H1 (cell line): ENCODE measurements at regions not wholly inside any gene's neighbourhood (a gene's known extent, or its start where the extent isn't known, plus 50 kb on each side); places are given as distances from the start of the nearest gene placed in this dataset.

Experiments used
- CTCF ChIA-PET: fragments of 300-600 bp; sonication (Branson Sonifier 250); formaldehyde crosslinking; loops from one replicate; lab custom pipeline; 2021; ENCODE audit not compliant: partially characterized antibody; lab: Charles Lee
- POLR2A ChIA-PET: fragments of 300-600 bp; sonication (Branson Sonifier 250); formaldehyde crosslinking; loops from one replicate; lab custom pipeline; 2021; ENCODE audit warnings: inconsistent platforms; ENCODE audit not compliant: partially characterized antibody; lab: Charles Lee
- DNase-seq, 2 experiments: peaks; one replicate each; pipeline versions ENCODE4 v3.0.0 to v3.0.0-alpha.2; 2010 to 2022; ENCODE audit warnings: low spot score in 2 of 2, low read depth in 1 of 2, mixed read lengths in 1 of 2
- FAIRE-seq: peaks from 2 replicates; lab custom pipeline; 2011; peaks lifted over from hg19 to GRCh38; lab: Jason Lieb, UNC
- H2AFZ ChIP-seq: 2 replicates; pipeline ENCODE4 v1.8.1; 2012; ENCODE audit warnings: low read length, inconsistent platforms
- H2AK5ac ChIP-seq: 2 replicates; pipeline ENCODE4 v1.6.1; 2013; ENCODE audit warnings: low read depth, low read length
- H2BK120ac ChIP-seq: replicated peaks from 2 replicates; pipeline ENCODE3; 2013; ENCODE audit warnings: low read depth, low read length, inconsistent platforms
- H2BK12ac ChIP-seq: 2 replicates; pipeline ENCODE4 v1.6.1; 2013; ENCODE audit warnings: low read depth, low read length
- H2BK15ac ChIP-seq: 2 replicates; pipeline ENCODE4 v1.6.1; 2013; ENCODE audit warnings: low read length
- H2BK20ac ChIP-seq: 2 replicates; pipeline ENCODE4 v1.6.1; 2013; ENCODE audit warnings: low read length
- H2BK5ac ChIP-seq: 2 replicates; pipeline ENCODE4 v1.6.1; 2013; ENCODE audit warnings: low read depth, low read length
- H3K14ac ChIP-seq: 2 replicates; pipeline ENCODE4 v1.6.1; 2013; ENCODE audit warnings: inconsistent platforms; ENCODE audit not compliant: insufficient read length
- H3K18ac ChIP-seq: 2 replicates; pipeline ENCODE4 v1.6.1; 2013; ENCODE audit warnings: low read length; ENCODE audit errors: extremely low read depth
- H3K23ac ChIP-seq: 2 replicates; pipeline ENCODE4 v1.6.1; 2013; ENCODE audit warnings: inconsistent platforms; ENCODE audit not compliant: insufficient read length
- H3K23me2 ChIP-seq: 2 replicates; pipeline ENCODE4 v1.6.1; 2013; ENCODE audit warnings: low read depth, low read length
- H3K27ac ChIP-seq: 2 replicates; pipeline ENCODE4 v1.6.1; 2011; ENCODE audit warnings: low read depth, low read length, inconsistent platforms
- H3K27me3 ChIP-seq, 4 experiments: replicated peaks in 1 of 4; 1 replicate in 1 of 4; 2 replicates in 3 of 4; pipeline versions ENCODE4 v1.6.1 to v1.8.1; 2011 to 2013; ENCODE audit warnings: low read length in 3 of 4, mild to moderate bottlenecking in 3 of 4, inconsistent platforms in 2 of 4, mixed read lengths in 2 of 4, moderate library complexity in 1 of 4; ENCODE audit not compliant: control insufficient read depth in 3 of 4, insufficient read depth in 3 of 4; ENCODE audit errors: extremely low read depth in 1 of 4
- H3K36me3 ChIP-seq, 4 experiments: 2 replicates each; pipeline versions ENCODE4 v1.6.1 to v1.8.1; 2011 to 2013; ENCODE audit warnings: mild to moderate bottlenecking in 4 of 4, low read length in 3 of 4, moderate library complexity in 2 of 4, control low read depth in 1 of 4, inconsistent platforms in 1 of 4; ENCODE audit not compliant: insufficient read depth in 4 of 4, control insufficient read depth in 2 of 4
- H3K4ac ChIP-seq: replicated peaks from 2 replicates; pipeline ENCODE3; 2013; ENCODE audit warnings: low read length, low read depth, mixed read lengths, inconsistent platforms; ENCODE audit not compliant: insufficient read length
- H3K4me1 ChIP-seq, 4 experiments: replicated peaks in 1 of 4; 1 replicate in 1 of 4; 2 replicates in 3 of 4; pipeline versions ENCODE4 v1.6.1 to v1.8.1; 2011 to 2013; ENCODE audit warnings: low read length in 3 of 4, inconsistent platforms in 2 of 4, mixed read lengths in 1 of 4; ENCODE audit not compliant: insufficient read depth in 4 of 4, control insufficient read depth in 3 of 4
- H3K4me2 ChIP-seq, 2 experiments: 2 replicates each; pipeline versions ENCODE4 v1.6.1 to v1.8.1; 2011 to 2013; ENCODE audit warnings: low read depth in 2 of 2, low read length in 2 of 2, control low read depth in 1 of 2, inconsistent platforms in 1 of 2, mild to moderate bottlenecking in 1 of 2; ENCODE audit not compliant: insufficient read depth in 1 of 2
- H3K4me3 ChIP-seq, 4 experiments: fragments of 200-600, 300-600 bp in 1 of 4; sonication (generic), shearing (Covaris generic), sonication (Bioruptor Twin) in 1 of 4; 2 replicates each; pipeline versions ENCODE4 v1.5.1 to v1.8.1; 2011 to 2016; ENCODE audit warnings: low read length in 4 of 4, low read depth in 3 of 4, control low read depth in 2 of 4, inconsistent platforms in 2 of 4, mild to moderate bottlenecking in 2 of 4, mixed read lengths in 1 of 4, moderate library complexity in 1 of 4; ENCODE audit not compliant: insufficient read depth in 2 of 4; ENCODE audit errors: extremely low read depth in 1 of 4
- H3K56ac ChIP-seq: replicated peaks from 2 replicates; pipeline ENCODE3; 2013; ENCODE audit warnings: low read depth, mild to moderate bottlenecking, mixed read lengths, low read length, inconsistent platforms; ENCODE audit not compliant: insufficient read length
- H3K79me1 ChIP-seq: 2 replicates; pipeline ENCODE4 v1.6.1; 2013; ENCODE audit warnings: low read depth, low read length, control low read depth
- H3K79me2 ChIP-seq, 2 experiments: 2 replicates each; pipeline versions ENCODE4 v1.6.1 to v1.8.1; 2012 to 2013; ENCODE audit warnings: low read length in 2 of 2, mild to moderate bottlenecking in 2 of 2, inconsistent platforms in 1 of 2; ENCODE audit not compliant: insufficient read depth in 2 of 2, control insufficient read depth in 1 of 2
- H3K9ac ChIP-seq, 4 experiments: replicated peaks in 1 of 4; 1 replicate in 1 of 4; 2 replicates in 3 of 4; pipeline versions ENCODE4 v1.6.1 to v1.8.1; 2011 to 2013; ENCODE audit warnings: low read depth in 3 of 4, low read length in 3 of 4, control low read depth in 2 of 4, mild to moderate bottlenecking in 2 of 4, moderate library complexity in 2 of 4, inconsistent platforms in 1 of 4; ENCODE audit errors: extremely low read depth in 1 of 4
- H3K9me3 ChIP-seq, 2 experiments: 2 replicates each; pipeline versions ENCODE4 v1.6.1 to v1.8.1; 2012 to 2013; ENCODE audit warnings: mild to moderate bottlenecking in 2 of 2, moderate library complexity in 2 of 2, control low read depth in 1 of 2, inconsistent platforms in 1 of 2, low read depth in 1 of 2, low read length in 1 of 2, mixed read lengths in 1 of 2; ENCODE audit not compliant: insufficient read depth in 2 of 2
- H4K20me1 ChIP-seq, 2 experiments: replicated peaks in 1 of 2; 2 replicates each; pipeline versions ENCODE3 to v1.8.1; 2011 to 2013; ENCODE audit warnings: inconsistent platforms in 2 of 2, low read length in 2 of 2, mild to moderate bottlenecking in 1 of 2; ENCODE audit not compliant: insufficient read depth in 2 of 2, control insufficient read depth in 1 of 2
- H4K5ac ChIP-seq: 2 replicates; pipeline ENCODE4 v1.6.1; 2013; ENCODE audit warnings: low read length, low read depth, mixed read lengths, inconsistent platforms; ENCODE audit not compliant: insufficient read length
- H4K8ac ChIP-seq: 2 replicates; pipeline ENCODE4 v1.8.0; 2013; ENCODE audit warnings: mild to moderate bottlenecking, moderate library complexity, low read length, inconsistent platforms; ENCODE audit not compliant: insufficient read depth; ENCODE audit errors: extremely low read depth
- H4K91ac ChIP-seq: replicated peaks from 2 replicates; pipeline ENCODE3; 2013; ENCODE audit warnings: low read length, mixed read lengths, inconsistent platforms; ENCODE audit not compliant: insufficient read length
- CTCF ChIP-seq, 3 experiments: IDR thresholded peaks; 1 replicate in 2 of 3; 2 replicates in 1 of 3; pipeline versions ENCODE4 v1.5.1 to v1.6.1; 2011; ENCODE audit warnings: low read length in 3 of 3, mild to moderate bottlenecking in 3 of 3, inconsistent platforms in 2 of 3, low read depth in 1 of 3, moderate library complexity in 1 of 3; ENCODE audit not compliant: insufficient read depth in 1 of 3; ENCODE audit errors: control extremely low read depth in 1 of 3
- FOSL1 ChIP-seq: IDR thresholded peaks from 2 replicates; pipeline ENCODE4 v1.6.1; 2011; ENCODE audit warnings: mild to moderate bottlenecking, low read depth, low read length, moderate library complexity; ENCODE audit not compliant: insufficient read depth
- TAF7 ChIP-seq: optimal IDR thresholded peaks from 2 replicates; pipeline ENCODE3; 2011; ENCODE audit warnings: low read depth, mild to moderate bottlenecking, inconsistent platforms, low read length, moderate library complexity, borderline replicate concordance
- TEAD4 ChIP-seq: IDR thresholded peaks from 2 replicates; pipeline ENCODE4 v1.6.1; 2012; ENCODE audit warnings: low read depth, low read length, inconsistent platforms, mixed read lengths
- ZNF274 ChIP-seq: IDR thresholded peaks from 2 replicates; pipeline ENCODE4 v1.7.0; 2012; ENCODE audit warnings: low read length, borderline replicate concordance; ENCODE audit errors: extremely low read depth
- WGBS, 2 experiments: shearing (Covaris generic) in 1 of 2; methylation state at CpG; one replicate each; pipeline versions ENCODE4 v1.1.6 to v1.1.7; 2013 to 2015; ENCODE audit warnings: low lambda C conversion rate in 2 of 2, mixed read lengths in 2 of 2, inconsistent platforms in 1 of 2, low coverage in 1 of 2, missing lambda C conversion rate in 1 of 2; ENCODE audit not compliant: insufficient replicate concordance in 2 of 2, insufficient coverage in 1 of 2, insufficient read length in 1 of 2; ENCODE audit errors: extremely low coverage in 1 of 2, missing lambda C conversion rate in 1 of 2; 5-methylcytosine and 5-hydroxymethylcytosine counted together
- TF ChIP-seq, protein P1 (sequence below): IDR thresholded peaks from 2 replicates; pipeline ENCODE4 v1.6.1; 2012; ENCODE audit warnings: low read length, inconsistent platforms
- TF ChIP-seq, protein P2 (sequence below): IDR thresholded peaks from 2 replicates; pipeline ENCODE4 v1.6.1; 2011; ENCODE audit warnings: low read length, improper control_type of control experiment

DNA sequence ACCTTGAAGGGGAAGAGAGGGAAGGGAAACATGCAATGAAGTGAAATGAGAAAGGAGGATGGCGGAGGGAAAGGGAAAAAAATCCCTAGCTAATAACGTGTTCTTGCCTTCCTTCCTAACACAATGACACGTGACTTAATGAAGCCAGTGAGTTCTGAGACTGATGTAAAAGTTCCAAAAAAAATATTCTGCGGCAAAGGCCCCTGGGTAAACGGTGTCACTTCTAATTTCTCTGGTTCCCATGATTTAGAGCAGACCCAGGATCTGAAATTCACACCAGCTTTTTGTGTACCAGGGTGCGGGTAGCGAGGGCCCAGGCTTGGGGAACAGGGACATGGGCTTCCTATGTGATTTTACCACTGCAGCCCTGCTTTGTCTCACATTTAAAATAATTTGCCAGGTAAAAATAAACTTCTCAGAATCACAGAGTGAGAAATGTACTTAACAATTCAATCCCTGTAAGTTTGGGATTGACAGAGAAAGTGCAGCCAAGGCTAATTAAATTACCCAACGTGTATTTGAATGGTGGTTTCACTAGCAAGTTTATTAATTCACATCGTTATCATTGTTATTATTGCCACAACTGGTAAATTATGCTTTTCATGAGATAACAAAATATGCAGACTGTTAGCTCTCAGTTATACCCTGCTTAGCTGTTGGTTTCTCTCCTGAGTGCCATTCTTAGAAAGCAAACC lies 182.4 kb downstream of the SEM1 start:
- peaks cover 0 to 1% (median 0%) of the 10 kb centered on the region in 4 experiments; a peak in 1 of 7 replicates for H3K27me3 ChIP-seq
- no peaks in the 10 kb centered on the region for H3K9me3 ChIP-seq
- ChIA-PET POLR2A (no interaction called here), CTCF (interaction anchor here (0.7 kb wide), 1 partner anchor 50 kb away, joined by 3 read pairs; no protein-coding TSS in a partner anchor)
- no peak overlapping the region for H3K4ac ChIP-seq
- H3K27ac ChIP-seq, result no peak overlapping the region
- H2BK12ac ChIP-seq, result no peak overlapping the region
- no peak overlapping the region for H2BK5ac ChIP-seq
- H3K4me3 ChIP-seq, result no peak overlapping the region
- H3K79me2 ChIP-seq, result no peaks in the 10 kb centered on the region
- H3K36me3 ChIP-seq, result no peaks in the 10 kb centered on the region
- H2AK5ac ChIP-seq, result no peak overlapping the region
- H4K20me1 ChIP-seq, result no peaks in the 10 kb centered on the region
- H3K23ac ChIP-seq, result no peak overlapping the region
- H3K18ac ChIP-seq, result no peak overlapping the region
- no peak overlapping the region for H3K9ac ChIP-seq
- no peak for DNase-seq
- 0 out of 2 replicates have a peak, but pooled peaks cover 2% of the 10 kb centered on the region for H3K23me2 ChIP-seq
- H2BK15ac ChIP-seq, result no peak overlapping the region
- no peak overlapping the region for H4K5ac ChIP-seq
- no peak for FAIRE-seq
- H3K14ac ChIP-seq, result no peak overlapping the region
- H2AFZ ChIP-seq, result no peak overlapping the region
- 90% methylated on average over 9 of the region's 9 CpGs; no CpG with 5 or more reads in 1 of the 2 experiments for WGBS, 2 experiments
- H3K4me1 ChIP-seq, result no peaks in the 10 kb centered on the region
- H3K79me1 ChIP-seq, result no peaks in the 10 kb centered on the region
- no peak overlapping the region for H4K91ac ChIP-seq
- H2BK20ac ChIP-seq, result no peak overlapping the region
- H4K8ac ChIP-seq, result no peak overlapping the region
- H3K4me2 ChIP-seq, result no peak overlapping the region
- H2BK120ac ChIP-seq, result no peak overlapping the region
- H3K56ac ChIP-seq, result no peak overlapping the region
- TF ChIP-seq, protein P1, sequence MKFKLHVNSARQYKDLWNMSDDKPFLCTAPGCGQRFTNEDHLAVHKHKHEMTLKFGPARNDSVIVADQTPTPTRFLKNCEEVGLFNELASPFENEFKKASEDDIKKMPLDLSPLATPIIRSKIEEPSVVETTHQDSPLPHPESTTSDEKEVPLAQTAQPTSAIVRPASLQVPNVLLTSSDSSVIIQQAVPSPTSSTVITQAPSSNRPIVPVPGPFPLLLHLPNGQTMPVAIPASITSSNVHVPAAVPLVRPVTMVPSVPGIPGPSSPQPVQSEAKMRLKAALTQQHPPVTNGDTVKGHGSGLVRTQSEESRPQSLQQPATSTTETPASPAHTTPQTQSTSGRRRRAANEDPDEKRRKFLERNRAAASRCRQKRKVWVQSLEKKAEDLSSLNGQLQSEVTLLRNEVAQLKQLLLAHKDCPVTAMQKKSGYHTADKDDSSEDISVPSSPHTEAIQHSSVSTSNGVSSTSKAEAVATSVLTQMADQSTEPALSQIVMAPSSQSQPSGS, result no peak
- TF ChIP-seq FOSL1 (no peak), ZNF274 (no peak), TEAD4 (no peak), CTCF (IDR thresholded peaks at IDR 0.05; ENCODE audit: control extremely low read depth in 1 of 3, insufficient read depth in 1 of 3, low read depth in 1 of 3, low read length in 3 of 3) (no peak), TAF7 (no peak)
- TF ChIP-seq, protein P2, sequence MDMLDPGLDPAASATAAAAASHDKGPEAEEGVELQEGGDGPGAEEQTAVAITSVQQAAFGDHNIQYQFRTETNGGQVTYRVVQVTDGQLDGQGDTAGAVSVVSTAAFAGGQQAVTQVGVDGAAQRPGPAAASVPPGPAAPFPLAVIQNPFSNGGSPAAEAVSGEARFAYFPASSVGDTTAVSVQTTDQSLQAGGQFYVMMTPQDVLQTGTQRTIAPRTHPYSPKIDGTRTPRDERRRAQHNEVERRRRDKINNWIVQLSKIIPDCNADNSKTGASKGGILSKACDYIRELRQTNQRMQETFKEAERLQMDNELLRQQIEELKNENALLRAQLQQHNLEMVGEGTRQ, result no peak
